Stimulated activated CD8-positive, alpha-beta memory T cell treated with anti-CD3 and anti-CD28 coated beads, Interleukin-7, amount 100 ng/mL, for 1 hour (primary cell): ENCODE measurements at regions not wholly inside any gene's neighbourhood (a gene's known extent, or its start where the extent isn't known, plus 50 kb on each side); places are given as distances from the start of the nearest gene placed in this dataset.
A peak's percentile ranks its signal among the peaks of the same experiment; 100 is the strongest.

Source experiments
- DNase-seq, 2 donors: peaks; one replicate each; pipeline ENCODE4 v3.0.0-alpha.2; 2020; ENCODE audit warnings: low read depth in 2 of 2

- DNase-seq = no peak
Measured at GRCh38 chr17:79396696-79397095, 214.2 kb downstream of the RBFOX3 start.

- no peak for DNase-seq
Measured at GRCh38 chr17:79395545-79395944, 215.3 kb downstream of the RBFOX3 start.

- DNase-seq = no peak
Measured at GRCh38 chr17:79395066-79395465, 215.8 kb downstream of the RBFOX3 start.

GRCh38 chr17:79393358-79394052, 217.3 kb downstream of the RBFOX3 start:
- DNase-seq = peak; percentile 26 to 45

DNA sequence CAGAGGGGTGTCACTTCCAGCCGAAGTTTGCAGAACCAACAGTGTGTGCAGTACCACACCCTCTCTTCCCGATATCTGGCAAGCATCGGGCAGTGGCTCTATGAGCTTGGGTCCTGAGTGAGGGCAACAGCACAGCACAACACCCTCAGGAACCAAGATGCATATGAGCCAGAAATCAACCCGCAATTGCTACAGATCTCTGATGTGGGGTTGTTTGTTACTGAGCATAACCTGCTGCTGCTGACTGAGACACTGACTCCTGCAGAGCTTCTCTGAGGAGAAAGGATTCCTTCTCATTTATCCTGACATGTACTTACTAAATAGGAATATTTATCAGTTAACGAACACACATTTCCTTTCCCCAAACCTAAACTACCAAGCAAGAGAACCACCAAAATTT, 218.3 kb downstream of the RBFOX3 start:
- DNase-seq = no peak

GRCh38 chr17:79391376-79392233, 219.2 kb downstream of the RBFOX3 start:
- DNase-seq = peak; percentile 26 to 36

DNA sequence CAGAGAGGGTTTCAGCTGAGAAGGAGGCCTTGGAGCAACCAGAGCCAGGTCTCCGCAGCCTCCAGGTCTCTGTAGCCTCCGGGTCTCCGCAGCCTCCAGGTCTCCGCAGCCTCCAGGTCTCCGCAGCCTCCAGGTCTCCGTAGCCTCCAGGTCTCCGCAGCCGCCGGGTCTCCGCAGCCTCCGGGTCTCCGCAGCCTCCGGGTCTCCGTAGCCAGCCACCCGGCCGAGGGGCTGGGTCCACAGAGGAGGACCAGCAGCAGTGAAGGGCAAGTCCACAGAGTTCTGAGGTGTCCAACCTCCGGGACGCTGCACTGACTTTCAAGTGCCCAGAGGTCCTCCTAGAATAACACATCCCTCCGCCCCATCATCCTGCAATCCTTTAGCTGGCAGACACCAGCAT, 221.0 kb downstream of the RBFOX3 start:
- no peak for DNase-seq

GRCh38 chr17:79388556-79389295, 222.1 kb downstream of the RBFOX3 start:
- no peak for DNase-seq

- no peak for DNase-seq
Measured at GRCh38 chr17:79387783-79388182, 223.1 kb downstream of the RBFOX3 start.

DNA sequence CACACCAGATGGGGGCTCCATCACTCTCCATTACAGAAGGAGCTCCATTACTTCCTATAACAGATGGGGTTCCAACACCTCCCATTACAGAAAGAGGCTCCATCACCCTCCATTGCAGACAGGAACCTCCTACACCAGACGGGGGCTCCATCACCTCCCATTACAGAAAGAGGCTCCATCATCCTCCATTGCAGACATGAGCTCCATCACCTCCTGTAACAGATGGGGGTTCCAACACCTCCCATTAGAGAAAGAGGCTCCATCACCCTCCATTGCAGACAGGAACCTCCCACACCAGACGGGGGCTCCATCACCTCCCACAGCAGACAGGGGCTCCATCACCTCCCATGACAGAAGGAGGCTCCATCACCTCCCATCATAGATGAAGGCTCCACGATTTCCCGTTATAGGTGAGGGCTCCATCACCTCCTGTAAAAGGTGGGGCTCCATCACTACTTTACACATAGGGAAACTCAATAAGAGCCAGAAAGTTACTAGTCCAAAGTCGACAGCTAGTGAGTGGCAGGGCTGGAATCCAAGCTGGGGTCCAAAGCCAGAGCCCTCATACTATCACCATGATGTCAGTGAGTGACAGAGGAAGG, 224.8 kb downstream of the RBFOX3 start:
- no peak for DNase-seq

GRCh38 chr17:79382313-79382712, 228.5 kb downstream of the RBFOX3 start:
- DNase-seq = no peak

DNA sequence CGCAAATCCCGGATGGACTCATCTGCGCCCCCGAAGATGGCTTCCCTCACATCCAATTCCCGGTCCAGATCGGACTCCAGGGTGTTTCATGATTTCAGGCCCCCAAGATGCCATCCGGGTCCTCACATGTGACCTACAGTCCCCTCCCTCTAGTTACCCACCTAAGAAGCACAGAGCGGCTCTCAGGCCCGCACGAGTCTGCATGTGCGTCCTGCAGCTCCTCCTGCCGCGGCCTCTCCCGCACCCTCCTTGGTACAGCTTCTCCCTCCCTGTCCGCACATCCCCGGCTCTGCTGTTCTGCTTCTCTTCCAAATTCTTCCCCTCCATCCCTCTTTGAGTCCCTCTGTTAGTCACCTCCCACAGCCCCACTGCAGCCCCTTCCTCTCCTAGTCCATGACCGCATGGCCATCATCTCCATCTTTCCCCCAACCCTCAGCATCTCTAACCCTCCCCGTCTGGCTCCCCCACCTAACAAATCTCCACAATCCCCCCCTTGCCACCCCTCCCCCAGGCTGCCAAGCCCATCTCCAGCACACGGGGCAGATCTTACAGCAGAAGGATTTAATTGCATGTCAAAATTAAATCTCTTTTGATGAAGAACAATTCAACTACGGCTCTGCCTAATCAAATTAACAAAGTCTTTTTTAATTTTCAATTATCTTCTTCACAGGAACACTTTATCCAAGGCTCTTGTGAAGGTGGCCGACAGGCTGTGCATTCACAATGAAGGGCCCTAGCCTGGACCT, 231.0 kb downstream of the RBFOX3 start:
- DNase-seq = no peak

GRCh38 chr17:79377230-79377786, 233.5 kb downstream of the RBFOX3 start:
- DNase-seq = no peak

GRCh38 chr17:79374807-79375206, 236.0 kb downstream of the RBFOX3 start:
- no peak for DNase-seq

DNA sequence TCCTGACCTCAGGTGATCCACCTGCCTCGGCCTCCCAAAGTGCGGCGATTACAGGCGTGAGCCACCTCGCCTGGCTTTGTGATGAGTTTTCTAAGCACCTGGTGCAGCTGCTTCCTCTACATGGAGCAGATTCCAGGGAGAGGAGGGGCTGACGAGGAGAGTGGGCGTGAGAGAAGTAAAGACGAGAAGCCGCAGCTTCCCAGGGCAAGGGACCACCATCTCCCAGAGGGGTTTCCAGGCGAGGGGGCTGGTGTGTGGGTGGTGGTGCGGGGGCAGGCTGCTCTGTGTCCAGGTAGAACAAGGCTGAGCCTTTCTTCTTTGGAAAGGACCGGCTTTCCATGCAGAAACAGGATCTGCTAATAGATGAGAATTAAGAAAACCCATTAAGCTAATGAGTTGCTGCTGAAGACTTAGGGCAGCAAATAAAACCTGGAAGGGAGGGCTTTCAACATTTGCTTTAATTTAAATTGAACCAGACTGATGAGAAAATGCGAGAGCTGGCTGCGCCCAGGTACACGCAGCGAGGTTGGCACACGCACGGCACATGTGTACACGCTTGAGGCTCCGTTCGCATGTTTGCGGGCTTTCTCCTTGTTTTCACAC, 236.7 kb downstream of the RBFOX3 start:
- no peak for DNase-seq

- DNase-seq = no peak
Measured at GRCh38 chr17:79372470-79373238, 238.2 kb downstream of the RBFOX3 start.

GRCh38 chr17:79371984-79372383, 238.9 kb downstream of the RBFOX3 start:
- DNase-seq = no peak

DNA sequence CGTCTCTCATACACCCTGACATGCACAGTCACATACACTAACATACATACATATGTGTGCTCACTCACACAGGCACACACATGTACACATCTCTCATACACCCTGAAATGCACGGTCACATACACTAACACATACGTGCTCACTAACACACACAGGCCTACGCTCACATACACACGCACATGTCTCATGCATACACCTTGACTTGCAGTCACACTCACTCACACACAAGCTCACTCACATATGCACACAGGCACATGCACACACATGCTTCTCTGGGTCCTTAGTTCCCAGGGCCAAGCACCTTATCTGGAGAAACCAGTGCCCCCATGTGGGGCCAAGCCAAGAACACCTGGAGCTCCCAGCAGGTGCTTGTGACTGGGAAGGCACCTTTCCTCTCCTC, 240.3 kb downstream of the RBFOX3 start:
- no peak for DNase-seq

DNA sequence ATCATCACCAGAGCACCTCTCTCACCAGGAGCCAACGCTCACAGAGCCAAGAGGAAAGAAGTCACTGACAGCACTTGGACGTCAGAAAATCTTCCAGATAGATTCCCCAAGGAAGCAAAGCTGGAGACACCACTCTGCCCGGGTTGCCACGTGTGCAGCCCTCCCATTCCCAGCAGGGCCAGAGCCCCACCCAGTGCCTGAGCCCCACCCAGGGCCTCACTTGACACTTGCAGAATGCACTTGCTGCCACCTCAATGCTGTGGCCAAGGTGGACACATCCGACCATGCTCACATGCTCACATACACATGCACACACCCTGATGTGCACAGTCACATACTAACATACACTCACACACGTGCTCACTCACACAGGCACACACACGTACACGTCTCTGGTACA, 240.7 kb downstream of the RBFOX3 start:
- no peak for DNase-seq

DNA sequence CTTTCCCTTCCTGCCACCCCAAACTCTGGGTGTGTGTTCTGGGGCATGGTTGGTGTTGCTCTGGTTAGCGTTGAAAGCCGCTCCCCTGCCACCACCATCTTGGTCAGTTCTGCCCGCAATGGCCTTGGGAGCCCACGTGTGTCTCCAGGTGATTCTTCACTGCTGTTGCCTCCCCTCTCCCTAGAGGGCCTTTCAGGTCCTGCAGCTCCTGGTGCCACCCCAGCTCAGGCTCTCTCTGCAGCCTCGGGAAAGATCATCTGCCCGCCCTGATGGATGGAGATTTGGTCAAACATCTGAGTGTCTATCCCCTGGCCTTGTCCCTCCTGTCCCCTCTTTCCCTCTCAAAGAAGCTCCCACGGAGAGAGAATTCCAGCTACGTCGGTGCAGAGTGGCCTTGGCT, 241.3 kb downstream of the RBFOX3 start:
- DNase-seq = no peak
